Caco-2 (cell line): ENCODE measurements at regions not wholly inside any gene's neighbourhood (a gene's known extent, or its start where the extent isn't known, plus 50 kb on each side); places are given as distances from the start of the nearest gene placed in this dataset.

Source experiments
- BruUV-seq: library from RNA; stranded (reverse); fragments of 400-500 nt; replicated peaks from 2 replicates; lab custom pipeline; 2021; lab: Mats Ljungman, UMichigan
- CTCF ChIA-PET: fragments of 300-600 bp; sonication (Branson Sonifier 250); formaldehyde crosslinking; loops from one replicate; lab custom pipeline; 2022; ENCODE audit warnings: antibody characterized with exemption; lab: Charles Lee
- POLR2A ChIA-PET: fragments of 300-600 bp; sonication (Branson Sonifier 250); formaldehyde crosslinking; loops from one replicate; lab custom pipeline; 2022; ENCODE audit warnings: antibody characterized with exemption; lab: Charles Lee
- DNase-seq, 2 experiments: peaks; one replicate each; pipeline versions ENCODE4 v3.0.0 to v3.0.0-alpha.2; 2020 to 2022
- H3K27me3 ChIP-seq: replicated peaks from 2 replicates; pipeline ENCODE4 v1.6.0; 2011; ENCODE audit warnings: low read length; ENCODE audit not compliant: control insufficient read depth, insufficient read depth
- H3K36me3 ChIP-seq: 2 replicates; pipeline ENCODE4 v1.5.1; 2011; ENCODE audit warnings: low read length; ENCODE audit not compliant: control insufficient read depth, insufficient read depth
- H3K4me1 ChIP-seq: fragments of 250-450 bp; sonication (Bioruptor Pico); 2 replicates; pipeline ENCODE4 v1.5.1; 2020; ENCODE audit warnings: mild to moderate bottlenecking
- H3K4me3 ChIP-seq: 2 replicates; pipeline ENCODE4 v1.5.1; 2011; ENCODE audit warnings: low read depth, mild to moderate bottlenecking, control low read depth, low read length
- H3K9me3 ChIP-seq: fragments of 250-450 bp; sonication (Bioruptor Pico); 2 replicates; pipeline ENCODE4 v1.5.1; 2020; ENCODE audit warnings: mild to moderate bottlenecking, moderate library complexity
- H3K27ac Mint-ChIP-seq: one replicate; pipeline ENCODE4 v1.8.0; 2022; ENCODE audit warnings: mixed read lengths; ENCODE audit not compliant: unreplicated experiment
- H3K27me3 Mint-ChIP-seq: one replicate; pipeline ENCODE4 v1.8.0; 2022; ENCODE audit warnings: mixed read lengths; ENCODE audit not compliant: insufficient read depth, unreplicated experiment
- H3K36me3 Mint-ChIP-seq: one replicate; pipeline ENCODE4 v1.8.0; 2022; ENCODE audit warnings: mild to moderate bottlenecking, mixed read lengths; ENCODE audit not compliant: insufficient read depth, unreplicated experiment
- H3K4me1 Mint-ChIP-seq: one replicate; pipeline ENCODE4 v1.8.0; 2022; ENCODE audit warnings: low read depth, mixed read lengths; ENCODE audit not compliant: unreplicated experiment
- H3K4me3 Mint-ChIP-seq: one replicate; pipeline ENCODE4 v1.8.0; 2022; ENCODE audit warnings: mild to moderate bottlenecking, moderate library complexity, mixed read lengths; ENCODE audit not compliant: unreplicated experiment
- H3K9me3 Mint-ChIP-seq: one replicate; pipeline ENCODE4 v1.8.0; 2022; ENCODE audit warnings: mixed read lengths; ENCODE audit not compliant: unreplicated experiment
- intact Hi-C: fragments of 100-400 bp; cut with micrococcal nuclease; formaldehyde crosslinking; loops from one replicate; pipeline ENCODE4 v1.10.0; 2022; ENCODE audit not compliant: unreplicated experiment
- TF ChIP-seq, protein P1 (sequence below), 2 experiments: fragments of 200-600 bp in 1 of 2; IDR thresholded peaks; 1 replicate in 1 of 2; 2 replicates in 1 of 2; pipeline versions ENCODE4 v1.5.1 to v1.8.0; 2011 to 2022; ENCODE audit warnings: antibody characterized with exemption in 1 of 2, control low read depth in 1 of 2, inconsistent platforms in 1 of 2, low read depth in 1 of 2, low read length in 1 of 2, mild to moderate bottlenecking in 1 of 2, moderate library complexity in 1 of 2; ENCODE audit not compliant: insufficient read depth in 1 of 2, severe bottlenecking in 1 of 2, unreplicated experiment in 1 of 2

DNA sequence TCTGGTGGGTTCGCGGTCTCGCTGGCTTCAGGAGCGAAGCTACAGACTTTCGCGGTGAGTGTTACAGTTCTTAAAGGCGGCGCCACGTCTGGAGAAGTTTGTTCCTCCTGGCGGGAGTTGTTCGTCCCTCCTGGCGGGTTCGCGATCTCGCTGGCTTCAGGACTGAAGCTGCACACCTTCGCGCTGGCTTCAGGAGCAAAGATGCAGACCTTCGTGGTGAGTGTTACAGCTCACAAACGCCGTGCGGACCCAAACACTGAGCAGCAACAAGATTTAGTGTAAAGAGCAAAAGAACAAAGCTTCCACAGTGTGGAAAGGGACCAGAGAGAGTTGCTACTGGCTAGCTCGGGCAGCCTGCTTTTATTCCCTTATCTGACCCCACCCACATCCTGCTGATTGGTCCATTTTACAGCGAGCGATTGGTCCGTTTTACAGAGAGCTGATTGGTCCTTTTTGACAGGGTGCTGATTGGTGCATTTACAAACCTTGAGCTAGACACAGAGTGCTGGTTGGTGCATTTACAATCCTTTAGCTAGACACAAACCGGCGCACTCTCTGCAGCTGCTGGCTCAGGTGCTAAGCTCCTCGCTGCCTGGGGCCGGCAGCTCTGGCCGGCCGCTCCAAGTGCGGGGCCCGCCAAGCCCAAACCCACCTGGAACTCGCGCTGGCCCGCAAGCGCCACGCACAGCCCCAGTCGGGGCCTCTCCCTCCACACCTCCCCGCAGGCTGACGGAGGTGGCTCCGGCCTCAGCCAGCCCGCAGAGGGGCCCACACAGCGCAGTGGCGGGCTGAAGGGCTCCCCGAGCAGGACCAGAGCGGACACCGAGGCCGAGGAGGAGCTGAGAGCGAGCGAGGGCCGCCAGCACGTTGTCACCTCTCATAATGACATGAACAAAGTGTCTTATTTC is 172.8 kb upstream of the KCTD3 start:
- Mint-ChIP-seq H3K4me3 (no peak overlapping the region), H3K27ac (no peak overlapping the region)

DNA sequence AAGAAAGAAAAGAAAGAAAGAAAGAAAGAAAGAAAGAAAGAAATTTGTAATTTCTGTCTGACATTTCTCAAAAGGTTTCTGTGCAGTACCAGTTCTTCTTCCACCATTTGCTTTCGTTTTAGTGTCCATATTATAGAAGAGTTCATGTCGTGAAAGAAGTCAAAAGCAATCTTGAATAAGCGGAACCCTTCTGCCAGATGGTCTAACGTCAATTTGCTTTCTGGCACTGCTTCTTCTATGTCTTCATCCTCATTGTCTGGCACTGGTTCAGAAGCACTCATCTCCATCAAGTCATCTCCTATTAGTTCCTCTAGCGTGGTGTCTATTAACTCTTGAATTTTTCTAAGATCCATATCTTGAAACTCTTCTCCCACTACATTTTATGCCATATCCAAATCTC is 170.0 kb upstream of the KCTD3 start:
- Mint-ChIP-seq H3K27me3 (no peaks in the 10 kb centered on the region), H3K27ac (no peak overlapping the region), H3K4me3 (no peak overlapping the region), H3K9me3 (no peaks in the 10 kb centered on the region), H3K36me3 (no peaks in the 10 kb centered on the region), H3K4me1 (no peaks in the 10 kb centered on the region)
- TF ChIP-seq, protein P1, sequence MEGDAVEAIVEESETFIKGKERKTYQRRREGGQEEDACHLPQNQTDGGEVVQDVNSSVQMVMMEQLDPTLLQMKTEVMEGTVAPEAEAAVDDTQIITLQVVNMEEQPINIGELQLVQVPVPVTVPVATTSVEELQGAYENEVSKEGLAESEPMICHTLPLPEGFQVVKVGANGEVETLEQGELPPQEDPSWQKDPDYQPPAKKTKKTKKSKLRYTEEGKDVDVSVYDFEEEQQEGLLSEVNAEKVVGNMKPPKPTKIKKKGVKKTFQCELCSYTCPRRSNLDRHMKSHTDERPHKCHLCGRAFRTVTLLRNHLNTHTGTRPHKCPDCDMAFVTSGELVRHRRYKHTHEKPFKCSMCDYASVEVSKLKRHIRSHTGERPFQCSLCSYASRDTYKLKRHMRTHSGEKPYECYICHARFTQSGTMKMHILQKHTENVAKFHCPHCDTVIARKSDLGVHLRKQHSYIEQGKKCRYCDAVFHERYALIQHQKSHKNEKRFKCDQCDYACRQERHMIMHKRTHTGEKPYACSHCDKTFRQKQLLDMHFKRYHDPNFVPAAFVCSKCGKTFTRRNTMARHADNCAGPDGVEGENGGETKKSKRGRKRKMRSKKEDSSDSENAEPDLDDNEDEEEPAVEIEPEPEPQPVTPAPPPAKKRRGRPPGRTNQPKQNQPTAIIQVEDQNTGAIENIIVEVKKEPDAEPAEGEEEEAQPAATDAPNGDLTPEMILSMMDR (IDR thresholded peaks at IDR 0.05; ENCODE audit: insufficient read depth in 1 of 2, low read depth in 1 of 2, low read length in 1 of 2, severe bottlenecking in 1 of 2, unreplicated experiment in 1 of 2): no peak
- Histone ChIP-seq H3K4me3 (no peak overlapping the region), H3K36me3 (no peaks in the 10 kb centered on the region), H3K9me3 (no peaks in the 10 kb centered on the region), H3K4me1 (no peaks in the 10 kb centered on the region), H3K27me3 (no peaks in the 10 kb centered on the region)
- ChIA-PET POLR2A (no interaction called here), CTCF (interaction anchor here (0.6 kb wide), 1 partner anchor 82 kb away, joined by 4 read pairs; no protein-coding TSS in a partner anchor)
- intact Hi-C loops: no loop called here
- no TSS peak for BruUV-seq
- no peak for DNase-seq

More for the DNA sequence above, 172.8 kb upstream of the KCTD3 start:
- Mint-ChIP-seq H3K9me3 (no peaks in the 10 kb centered on the region), H3K36me3 (no peaks in the 10 kb centered on the region), H3K4me1 (no peaks in the 10 kb centered on the region), H3K27me3 (peaks cover 6% of the 10 kb centered on the region)
- no peak for DNase-seq
- H3K4me3 ChIP-seq: no peak overlapping the region
- no peaks in the 10 kb centered on the region for H3K9me3 ChIP-seq
- no peaks in the 10 kb centered on the region for H3K36me3 ChIP-seq
- CTCF ChIA-PET: no interaction called here
- no peaks in the 10 kb centered on the region for H3K27me3 ChIP-seq
- intact Hi-C loops: no loop called here
- H3K4me1 ChIP-seq: no peaks in the 10 kb centered on the region
- no TSS peak for BruUV-seq
- POLR2A ChIA-PET: no interaction called here
- TF ChIP-seq, protein P1 (IDR thresholded peaks at IDR 0.05; ENCODE audit: insufficient read depth in 1 of 2, low read depth in 1 of 2, low read length in 1 of 2, severe bottlenecking in 1 of 2, unreplicated experiment in 1 of 2): no peak

DNA sequence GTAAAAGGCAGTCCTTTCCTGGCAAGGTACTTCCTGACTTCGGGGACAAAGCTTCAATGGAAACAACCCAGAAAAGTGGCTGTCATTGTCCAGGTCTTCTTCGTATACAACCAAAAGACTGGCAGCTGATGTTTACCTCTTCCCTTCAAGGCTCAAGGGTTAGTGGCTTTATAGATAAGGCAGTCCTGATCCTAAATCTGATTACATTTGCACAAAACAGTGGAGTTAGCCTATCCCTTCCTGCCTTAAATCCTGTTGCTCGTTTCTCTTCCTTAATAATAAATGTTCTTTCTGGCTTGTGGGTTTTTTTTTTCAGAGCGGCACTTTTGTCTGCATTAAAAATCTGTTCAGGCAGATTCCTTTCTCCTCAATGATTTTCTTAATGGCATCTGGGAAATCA is 169.3 kb upstream of the KCTD3 start:
- no TSS peak for BruUV-seq
- Mint-ChIP-seq H3K27me3 (no peaks in the 10 kb centered on the region), H3K4me1 (no peaks in the 10 kb centered on the region), H3K9me3 (no peaks in the 10 kb centered on the region), H3K4me3 (no peak overlapping the region), H3K36me3 (no peaks in the 10 kb centered on the region), H3K27ac (no peak overlapping the region)
- no peak for DNase-seq
- ChIA-PET CTCF (interaction anchor here (0.6 kb wide), 1 partner anchor 83 kb away, joined by 4 read pairs; no protein-coding TSS in a partner anchor), POLR2A (no interaction called here)
- Histone ChIP-seq H3K9me3 (no peaks in the 10 kb centered on the region), H3K4me1 (no peaks in the 10 kb centered on the region), H3K27me3 (no peaks in the 10 kb centered on the region), H3K36me3 (no peaks in the 10 kb centered on the region), H3K4me3 (no peak overlapping the region)
- intact Hi-C loops: no loop called here
- TF ChIP-seq, protein P1 (IDR thresholded peaks at IDR 0.05; ENCODE audit: insufficient read depth in 1 of 2, low read depth in 1 of 2, low read length in 1 of 2, severe bottlenecking in 1 of 2, unreplicated experiment in 1 of 2): no peak
